ENCODE measurements at regions not wholly inside any gene's neighbourhood (a gene's known extent, or its start where the extent isn't known, plus 50 kb on each side); places are given as distances from the start of the nearest gene placed in this dataset.

- no peak for TF ChIP-seq CTCF (IDR thresholded peaks at IDR 0.05)
- no peak for TF ChIP-seq FOXJ3 (CRISPR knock-in tag; IDR thresholded peaks at IDR 0.05; ENCODE audit: borderline replicate concordance)
- no peak for TF ChIP-seq CBFB (CRISPR knock-in tag; IDR thresholded peaks at IDR 0.05; ENCODE audit: low read depth)
- no peak for TF ChIP-seq NR2C2 (CRISPR knock-in tag; IDR thresholded peaks at IDR 0.05)
- TF ChIP-seq PREB (CRISPR knock-in tag; IDR thresholded peaks at IDR 0.05; ENCODE audit: borderline replicate concordance): no peak
Measured at GRCh38 chr22:44620841-44621257, 81.2 kb upstream of the PRR5 start.

All from WTC11 (cell line).